ENCODE measurements at regions not wholly inside any gene's neighbourhood (a gene's known extent, or its start where the extent isn't known, plus 50 kb on each side); places are given as distances from the start of the nearest gene placed in this dataset.

GRCh38 chr17:72510351-72511016, 389.7 kb downstream of the SOX9 start:
- Mint-ChIP-seq H3K9me3 (no peaks in the 10 kb centered on the region), H3K27me3 (ENCODE audit: low read depth in 2 of 2) (peaks cover 4 to 8% of the 10 kb centered on the region in 2 donors), H3K36me3 (no peaks in the 10 kb centered on the region), H3K4me1 (no peaks in the 10 kb centered on the region), H3K27ac (no peak overlapping the region), H3K4me3 (no peak overlapping the region)
- no peak for ATAC-seq
- no peak overlapping the region for H3K27ac ChIP-seq (ENCODE audit: low read length)
- H3K4me3 ChIP-seq (ENCODE audit: low read length) = no peak overlapping the region
- H3K9me3 ChIP-seq (ENCODE audit: control insufficient read depth, insufficient read depth, low read length) = no peaks in the 10 kb centered on the region
- no peaks in the 10 kb centered on the region for H3K36me3 ChIP-seq (ENCODE audit: control insufficient read depth, insufficient read depth, low read length)
- H3K4me1 ChIP-seq (ENCODE audit: control insufficient read depth, insufficient read depth, low read length) = no peaks in the 10 kb centered on the region
- H3K27me3 ChIP-seq (ENCODE audit: control insufficient read depth, insufficient read depth, low read length) = no peaks in the 10 kb centered on the region
- TF ChIP-seq CTCF (IDR thresholded peaks at IDR 0.05) = no peak
- 64% methylated on average over 3 of the region's 3 CpGs for WGBS (ENCODE audit: insufficient coverage)
- intact Hi-C loops (cut with micrococcal nuclease) = no loop called here
- no peak for DNase-seq

- Mint-ChIP-seq H3K27ac (no peak overlapping the region), H3K9me3 (no peaks in the 10 kb centered on the region), H3K4me1 (no peaks in the 10 kb centered on the region), H3K4me3 (no peak overlapping the region), H3K36me3 (no peaks in the 10 kb centered on the region), H3K27me3 (ENCODE audit: low read depth in 2 of 2) (peaks cover 4 to 8% of the 10 kb centered on the region in 2 donors)
- Histone ChIP-seq H3K9me3 (ENCODE audit: control insufficient read depth, insufficient read depth, low read length) (no peaks in the 10 kb centered on the region), H3K27ac (ENCODE audit: low read length) (no peak overlapping the region), H3K4me1 (ENCODE audit: control insufficient read depth, insufficient read depth, low read length) (no peaks in the 10 kb centered on the region), H3K36me3 (ENCODE audit: control insufficient read depth, insufficient read depth, low read length) (no peaks in the 10 kb centered on the region), H3K4me3 (ENCODE audit: low read length) (no peak overlapping the region), H3K27me3 (ENCODE audit: control insufficient read depth, insufficient read depth, low read length) (no peaks in the 10 kb centered on the region)
- intact Hi-C loops (cut with micrococcal nuclease) = no loop called here
- DNase-seq (no peak), ATAC-seq (no peak)
- WGBS (ENCODE audit: insufficient coverage) = 92% methylated on average over 7 of the region's 7 CpGs
- no peak for TF ChIP-seq CTCF (IDR thresholded peaks at IDR 0.05)
Measured at GRCh38 chr17:72511242-72511641, 390.4 kb downstream of the SOX9 start.

- no peaks in the 10 kb centered on the region for H3K4me1 ChIP-seq (ENCODE audit: control insufficient read depth, insufficient read depth, low read length)
- intact Hi-C loops (cut with micrococcal nuclease) = no loop called here
- H3K4me3 ChIP-seq (ENCODE audit: low read length) = no peak overlapping the region
- TF ChIP-seq CTCF (IDR thresholded peaks at IDR 0.05) = no peak
- no peak overlapping the region for H3K27ac Mint-ChIP-seq
- no peaks in the 10 kb centered on the region for H3K9me3 ChIP-seq (ENCODE audit: control insufficient read depth, insufficient read depth, low read length)
- H3K27me3 ChIP-seq (ENCODE audit: control insufficient read depth, insufficient read depth, low read length) = no peaks in the 10 kb centered on the region
- no peak overlapping the region for H3K27ac ChIP-seq (ENCODE audit: low read length)
- no peaks in the 10 kb centered on the region for H3K36me3 ChIP-seq (ENCODE audit: control insufficient read depth, insufficient read depth, low read length)
- no peak overlapping the region for H3K4me3 Mint-ChIP-seq
- no peaks in the 10 kb centered on the region for H3K4me1 Mint-ChIP-seq
- ATAC-seq (no peak), DNase-seq (no peak)
- no peaks in the 10 kb centered on the region for H3K9me3 Mint-ChIP-seq
- H3K36me3 Mint-ChIP-seq = no peaks in the 10 kb centered on the region
- peaks cover 4 to 8% of the 10 kb centered on the region in 2 donors for H3K27me3 Mint-ChIP-seq (ENCODE audit: low read depth in 2 of 2)
- 80% methylated on average over 3 of the region's 3 CpGs for WGBS (ENCODE audit: insufficient coverage)
Measured at GRCh38 chr17:72511874-72512273, 391.1 kb downstream of the SOX9 start.

All from natural killer cell (primary cell).